B cell (primary cell): ENCODE measurements at regions not wholly inside any gene's neighbourhood (a gene's known extent, or its start where the extent isn't known, plus 50 kb on each side); places are given as distances from the start of the nearest gene placed in this dataset.

Source experiments
- ATAC-seq: fragments of 200-7000 bp; cut with Tn5 transposase; one replicate; pipeline ENCODE4 v1.10.0; 2021; ENCODE audit warnings: low read depth, mild to moderate bottlenecking, moderate number of reproducible peaks, moderate library complexity
- CTCF ChIA-PET: fragments of 350-600 bp; sonication (Branson Sonifier 250); formaldehyde crosslinking; loops from one replicate; lab custom pipeline; 2021; ENCODE audit warnings: antibody characterized with exemption, inconsistent platforms; lab: Charles Lee
- POLR2A ChIA-PET: fragments of 350-600 bp; sonication (Branson Sonifier 250); formaldehyde crosslinking; loops from one replicate; lab custom pipeline; 2021; ENCODE audit warnings: antibody characterized with exemption; lab: Charles Lee
- DNase-seq: peaks from one replicate; pipeline ENCODE4 v3.0.0; 2013
- H2AFZ ChIP-seq: 2 replicates; pipeline ENCODE4 v1.6.1; 2012; ENCODE audit warnings: mild to moderate bottlenecking, low read depth, low read length; ENCODE audit not compliant: insufficient read depth, poor library complexity, severe bottlenecking
- H3K27ac ChIP-seq, 2 donors: 1 replicate in 1 of 2; 2 replicates in 1 of 2; pipeline ENCODE4 v1.5.1; 2012 to 2013; ENCODE audit warnings: low read length in 2 of 2, mild to moderate bottlenecking in 2 of 2, moderate library complexity in 1 of 2
- H3K27me3 ChIP-seq, 4 experiments: fragments of 200-600 bp in 1 of 4; sonication (generic) in 1 of 4; replicated peaks in 1 of 4; 1 replicate in 2 of 4; 2 replicates in 2 of 4; pipeline versions ENCODE4 v1.6.1 to v1.7.0; 2013 to 2016; ENCODE audit warnings: low read length in 3 of 4, mild to moderate bottlenecking in 2 of 4, mixed read lengths in 1 of 4, moderate library complexity in 1 of 4; ENCODE audit not compliant: insufficient read depth in 4 of 4, control insufficient read depth in 3 of 4; ENCODE audit errors: control extremely low read depth in 1 of 4
- H3K36me3 ChIP-seq, 2 experiments: replicated peaks in 1 of 2; 1 replicate in 1 of 2; 2 replicates in 1 of 2; pipeline versions ENCODE4 v1.6.1 to v1.7.1; 2013; ENCODE audit warnings: low read length in 1 of 2; ENCODE audit not compliant: insufficient read depth in 2 of 2, control insufficient read depth in 1 of 2; ENCODE audit errors: control extremely low read depth in 1 of 2, extremely low read depth in 1 of 2
- H3K4me1 ChIP-seq, 2 donors: fragments of 200-600 bp in 1 of 2; sonication (generic) in 1 of 2; 1 replicate in 1 of 2; 2 replicates in 1 of 2; pipeline versions ENCODE4 v1.5.1 to v1.6.1; 2013 to 2017; ENCODE audit warnings: low read length in 2 of 2; ENCODE audit not compliant: control insufficient read depth in 2 of 2, insufficient read depth in 2 of 2
- H3K4me2 ChIP-seq: replicated peaks from 2 replicates; pipeline ENCODE3; 2012; ENCODE audit warnings: mild to moderate bottlenecking, low read depth, low read length; ENCODE audit not compliant: poor library complexity, severe bottlenecking
- H3K4me3 ChIP-seq, 5 experiments: fragments of 200-600 bp in 1 of 5; sonication (generic) in 1 of 5; 1 replicate in 3 of 5; 2 replicates in 2 of 5; pipeline versions ENCODE4 v1.5.1 to v1.7.0; 2011 to 2016; ENCODE audit warnings: low read length in 4 of 5, mild to moderate bottlenecking in 4 of 5, low read depth in 2 of 5, control low read depth in 1 of 5, moderate library complexity in 1 of 5; ENCODE audit not compliant: insufficient read depth in 1 of 5; ENCODE audit errors: control extremely low read depth in 1 of 5, extremely low read depth in 1 of 5
- H3K79me2 ChIP-seq: fragments of 200-600 bp; sonication (generic); one replicate; pipeline ENCODE4 v1.6.0; 2016; ENCODE audit warnings: low read length; ENCODE audit not compliant: control insufficient read depth, insufficient read depth
- H3K9ac ChIP-seq: fragments of 200-600 bp; sonication (generic); 2 replicates; pipeline ENCODE4 v1.6.1; 2017; ENCODE audit warnings: mild to moderate bottlenecking, low read length, moderate library complexity
- H3K9me3 ChIP-seq, 3 donors: one replicate each; pipeline versions ENCODE4 v1.6.1 to v1.7.1; 2013; ENCODE audit warnings: low read length in 2 of 3; ENCODE audit not compliant: control insufficient read depth in 2 of 3, insufficient read depth in 1 of 3; ENCODE audit errors: control extremely low read depth in 1 of 3
- H4K20me1 ChIP-seq: 2 replicates; pipeline ENCODE4 v1.6.0; 2012; ENCODE audit warnings: mild to moderate bottlenecking, low read length; ENCODE audit not compliant: insufficient read depth, control insufficient read depth, poor library complexity, severe bottlenecking
- H3K27ac Mint-ChIP-seq: one replicate; pipeline ENCODE4 v1.8.0; 2021; ENCODE audit warnings: mixed read lengths
- H3K27me3 Mint-ChIP-seq: one replicate; pipeline ENCODE4 v1.8.0; 2021; ENCODE audit warnings: mixed read lengths
- H3K4me1 Mint-ChIP-seq: one replicate; pipeline ENCODE4 v1.8.0; 2021; ENCODE audit warnings: mixed read lengths
- H3K4me3 Mint-ChIP-seq: one replicate; pipeline ENCODE4 v1.8.0; 2021; ENCODE audit warnings: mixed read lengths
- H3K9me3 Mint-ChIP-seq: one replicate; pipeline ENCODE4 v1.8.0; 2022; ENCODE audit warnings: mixed read lengths; ENCODE audit not compliant: insufficient read depth
- CTCF ChIP-seq: fragments of 200-600 bp; IDR thresholded peaks from one replicate; pipeline ENCODE4 v1.8.0; 2022; ENCODE audit warnings: antibody characterized with exemption, mild to moderate bottlenecking
- EZH2 ChIP-seq: IDR thresholded peaks from 2 replicates; pipeline ENCODE4 v1.6.1; 2012; ENCODE audit warnings: borderline replicate concordance, low read depth, mild to moderate bottlenecking, moderate library complexity, low read length; ENCODE audit not compliant: insufficient read depth, poor library complexity, severe bottlenecking
- WGBS: methylation state at CpG from one replicate; pipeline ENCODE4 v1.1.5; 2013; ENCODE audit warnings: missing lambda C conversion rate; ENCODE audit not compliant: insufficient coverage; 5-methylcytosine and 5-hydroxymethylcytosine counted together
- intact Hi-C: fragments of 100-400 bp; cut with micrococcal nuclease; formaldehyde crosslinking; loops from one replicate; pipeline ENCODE4 v1.10.0; 2022

GRCh38 chr1:88490676-88491075 is 193.4 kb upstream of the PKN2 start:
- ChIA-PET CTCF (no interaction called here), POLR2A (no interaction called here)
- Histone ChIP-seq H4K20me1 (no peaks in the 10 kb centered on the region), H3K4me1 (no peaks in the 10 kb centered on the region), H3K9ac (no peak overlapping the region), H3K4me2 (no peak overlapping the region), H3K9me3 (no peaks in the 10 kb centered on the region), H3K27me3 (peaks cover 0 to 2% (median 0%) of the 10 kb centered on the region in 4 experiments), H3K79me2 (no peaks in the 10 kb centered on the region), H3K27ac (no peak overlapping the region), H3K36me3 (no peaks in the 10 kb centered on the region), H2AFZ (no peak overlapping the region), H3K4me3 (no peak overlapping the region)
- peaks cover 15% of the 10 kb centered on the region for H3K27me3 Mint-ChIP-seq
- TF ChIP-seq CTCF (no peak), EZH2 (no peak)
- H3K4me1 Mint-ChIP-seq, result no peaks in the 10 kb centered on the region
- no peak for DNase-seq
- no CpG with 5 or more reads among the region's 2 CpGs for WGBS
- H3K9me3 Mint-ChIP-seq, result no peaks in the 10 kb centered on the region
- H3K4me3 Mint-ChIP-seq, result no peak overlapping the region
- intact Hi-C loops, result no loop called here
- no peak overlapping the region for H3K27ac Mint-ChIP-seq
- no peak for ATAC-seq

- CTCF ChIA-PET, result no interaction called here
- no peak overlapping the region for H3K27ac ChIP-seq
These were observed 184.4 kb upstream of the PKN2 start for GRCh38 chr1:88499671-88500070.

More at GRCh38 chr1:88499671-88500070, 184.4 kb upstream of the PKN2 start:
- Histone ChIP-seq H4K20me1 (no peaks in the 10 kb centered on the region), H3K9me3 (no peaks in the 10 kb centered on the region), H2AFZ (no peak overlapping the region), H3K4me2 (no peak overlapping the region), H3K79me2 (no peaks in the 10 kb centered on the region), H3K9ac (no peak overlapping the region), H3K4me3 (no peak overlapping the region), H3K36me3 (no peaks in the 10 kb centered on the region), H3K4me1 (no peaks in the 10 kb centered on the region), H3K27me3 (no peaks in the 10 kb centered on the region)
- TF ChIP-seq CTCF (no peak), EZH2 (no peak)
- intact Hi-C loops, result no loop called here
- DNase-seq, result no peak
- no peak for ATAC-seq
- POLR2A ChIA-PET, result no interaction called here
- Mint-ChIP-seq H3K4me1 (no peaks in the 10 kb centered on the region), H3K27me3 (peaks cover 8% of the 10 kb centered on the region), H3K27ac (no peak overlapping the region), H3K4me3 (no peak overlapping the region), H3K9me3 (no peaks in the 10 kb centered on the region)
